Right lobe of liver (tissue), 6 donors: ENCODE measurements at regions not wholly inside any gene's neighbourhood (a gene's known extent, or its start where the extent isn't known, plus 50 kb on each side); places are given as distances from the start of the nearest gene placed in this dataset.

ENCODE experiments used
- ATAC-seq, 4 donors: fragments of 200-7000 bp; cut with Tn5 transposase; one replicate each; pipeline ENCODE4 v1.9.1; 2020; ENCODE audit warnings: mild to moderate bottlenecking in 4 of 4, moderate library complexity in 4 of 4
- DNase-seq, 3 donors: peaks; one replicate each; pipeline ENCODE4 v3.0.0-alpha.2; 2020
- H3K27ac ChIP-seq, 3 donors: fragments of 200-600 bp; one replicate each; pipeline ENCODE4 v1.8.0; 2022
- H3K27me3 ChIP-seq, 2 donors: fragments of 200-600 bp; one replicate each; pipeline ENCODE4 v1.8.0; 2022
- H3K36me3 ChIP-seq, 4 donors: fragments of 200-600 bp; sonication (generic) in 1 of 4; one replicate each; pipeline versions ENCODE4 v1.5.1 to v1.8.0; 2017 to 2022; ENCODE audit warnings: control low read depth in 1 of 4
- H3K4me1 ChIP-seq, 4 donors: fragments of 200-600 bp; sonication (generic) in 1 of 4; one replicate each; pipeline versions ENCODE4 v1.5.1 to v1.8.0; 2017 to 2022; ENCODE audit warnings: control low read depth in 1 of 4
- H3K4me3 ChIP-seq, 3 donors: fragments of 200-600 bp; one replicate each; pipeline ENCODE4 v1.8.0; 2022
- H3K9me3 ChIP-seq, 4 donors: fragments of 200-600 bp; sonication (generic) in 1 of 4; one replicate each; pipeline versions ENCODE4 v1.5.1 to v1.8.0; 2017 to 2022; ENCODE audit warnings: control low read depth in 1 of 4
- POLR2A ChIP-seq: fragments of 450-650 bp; IDR thresholded peaks from one replicate; pipeline ENCODE4 v1.6.1; 2017; ENCODE audit warnings: antibody characterized with exemption, mild to moderate bottlenecking
- WGBS: methylation state at CpG from one replicate; pipeline ENCODE4 v1.1.6; 2018; ENCODE audit warnings: low coverage, low lambda C conversion rate; ENCODE audit not compliant: insufficient coverage; ENCODE audit errors: missing lambda C conversion rate; 5-methylcytosine and 5-hydroxymethylcytosine counted together
- intact Hi-C, 2 donors: fragments of 100-400 bp; cut with DNase I; formaldehyde crosslinking; loops; one replicate each; pipeline versions ENCODE4 v1.11.2 to v1.14.1; 2022
- TF ChIP-seq, protein P1 (sequence below), 4 donors: fragments of 200-600 bp in 3 of 4; fragments of 450-650 bp in 1 of 4; IDR thresholded peaks; one replicate each; pipeline versions ENCODE4 v1.5.1 to v1.8.0; 2016 to 2022; ENCODE audit warnings: antibody characterized with exemption in 4 of 4, mild to moderate bottlenecking in 2 of 4
- donor health status: DM: no; HTN: yes; CAD: no.
- donor health status: DM: no; HTN: no; CAD: no.
- donor health status: DM: no; HTN: no; CAD: no.
- donor health status: DM: no; HTN: yes; CAD: no.
- donor health status: DM: no; HTN: yes; CAD: no.

DNA sequence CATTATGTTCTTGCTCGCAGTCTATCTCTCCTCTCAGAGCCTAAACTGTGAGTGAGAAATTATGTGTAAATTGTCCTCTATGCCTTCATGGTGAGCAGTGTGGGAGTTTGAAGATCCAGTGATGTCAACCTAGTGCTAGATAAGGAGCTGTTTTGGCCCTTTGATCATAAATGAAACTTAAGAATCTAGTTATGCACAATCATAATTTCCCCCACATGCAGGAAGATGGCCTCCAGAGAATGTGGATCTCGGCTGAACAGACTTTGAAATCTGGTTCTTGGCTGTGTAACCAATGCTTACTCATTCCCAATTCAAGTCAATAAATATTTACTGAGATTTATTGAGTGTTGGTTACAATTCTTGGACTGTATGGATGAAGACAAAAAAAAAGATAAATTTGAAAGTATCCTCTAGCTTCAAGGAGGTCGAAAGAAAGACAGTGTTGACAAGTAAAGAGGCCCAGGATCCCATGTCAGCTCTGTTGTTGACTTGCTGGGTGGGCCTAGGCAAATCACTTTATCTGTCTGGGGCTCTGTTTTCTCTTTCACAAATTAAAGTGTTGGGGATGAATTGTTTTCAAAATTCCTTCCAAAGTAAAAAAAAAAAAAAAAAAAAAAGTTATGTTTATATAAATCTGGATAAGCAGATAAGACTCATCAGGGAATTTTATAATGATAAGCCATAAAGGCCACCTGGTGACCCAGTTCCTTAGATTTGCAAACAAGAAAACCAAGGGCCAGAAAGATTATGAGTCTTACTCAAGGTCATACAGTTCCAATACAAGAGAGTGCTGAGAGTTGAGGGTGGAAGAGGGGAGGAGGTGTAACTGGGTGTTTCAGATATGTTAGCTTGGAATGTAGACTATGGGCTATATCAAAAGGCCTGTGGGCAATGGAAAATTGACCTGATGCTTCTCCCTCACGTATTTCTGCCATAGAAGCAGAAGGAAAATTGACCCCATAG is 969.9 kb downstream of the KCNMA1 start:
- ATAC-seq (no peak), DNase-seq (no peak)
- no peaks in the 10 kb centered on the region for H3K36me3 ChIP-seq
- no peaks in the 10 kb centered on the region for H3K4me1 ChIP-seq
- H3K27me3 ChIP-seq = no peaks in the 10 kb centered on the region
- H3K9me3 ChIP-seq = no peaks in the 10 kb centered on the region
- intact Hi-C loops = no loop called here
- 54% methylated on average over 4 of the region's 4 CpGs for WGBS
- H3K27ac ChIP-seq = no peak overlapping the region
- no peak overlapping the region for H3K4me3 ChIP-seq
- TF ChIP-seq, protein P1, sequence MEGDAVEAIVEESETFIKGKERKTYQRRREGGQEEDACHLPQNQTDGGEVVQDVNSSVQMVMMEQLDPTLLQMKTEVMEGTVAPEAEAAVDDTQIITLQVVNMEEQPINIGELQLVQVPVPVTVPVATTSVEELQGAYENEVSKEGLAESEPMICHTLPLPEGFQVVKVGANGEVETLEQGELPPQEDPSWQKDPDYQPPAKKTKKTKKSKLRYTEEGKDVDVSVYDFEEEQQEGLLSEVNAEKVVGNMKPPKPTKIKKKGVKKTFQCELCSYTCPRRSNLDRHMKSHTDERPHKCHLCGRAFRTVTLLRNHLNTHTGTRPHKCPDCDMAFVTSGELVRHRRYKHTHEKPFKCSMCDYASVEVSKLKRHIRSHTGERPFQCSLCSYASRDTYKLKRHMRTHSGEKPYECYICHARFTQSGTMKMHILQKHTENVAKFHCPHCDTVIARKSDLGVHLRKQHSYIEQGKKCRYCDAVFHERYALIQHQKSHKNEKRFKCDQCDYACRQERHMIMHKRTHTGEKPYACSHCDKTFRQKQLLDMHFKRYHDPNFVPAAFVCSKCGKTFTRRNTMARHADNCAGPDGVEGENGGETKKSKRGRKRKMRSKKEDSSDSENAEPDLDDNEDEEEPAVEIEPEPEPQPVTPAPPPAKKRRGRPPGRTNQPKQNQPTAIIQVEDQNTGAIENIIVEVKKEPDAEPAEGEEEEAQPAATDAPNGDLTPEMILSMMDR (IDR thresholded peaks at IDR 0.05) = no peak
- TF ChIP-seq POLR2A = no peak

GRCh38 chr10:76666891-76667290 is 970.7 kb downstream of the KCNMA1 start:
- intact Hi-C loops = no loop called here
- no peaks in the 10 kb centered on the region for H3K27me3 ChIP-seq
- TF ChIP-seq, protein P1 (IDR thresholded peaks at IDR 0.05) = no peak
- no peak for TF ChIP-seq POLR2A
- WGBS = 57% methylated on average over 1 of the region's 1 CpG
- H3K4me3 ChIP-seq = no peak overlapping the region
- H3K27ac ChIP-seq = no peak overlapping the region
- H3K4me1 ChIP-seq = no peaks in the 10 kb centered on the region
- DNase-seq = no peak
- H3K36me3 ChIP-seq = no peaks in the 10 kb centered on the region
- ATAC-seq = no peak
- H3K9me3 ChIP-seq = no peaks in the 10 kb centered on the region

GRCh38 chr10:76665029-76665428 is 972.6 kb downstream of the KCNMA1 start:
- no peak overlapping the region for H3K4me3 ChIP-seq
- 75% methylated on average over 4 of the region's 4 CpGs for WGBS
- no peak for ATAC-seq

GRCh38 chr10:76657337-76658012 is 980.1 kb downstream of the KCNMA1 start:
- no peaks in the 10 kb centered on the region for H3K9me3 ChIP-seq
- intact Hi-C loops = no loop called here
- H3K27ac ChIP-seq = no peak overlapping the region
- ATAC-seq (no peak), DNase-seq (no peak)
- no peaks in the 10 kb centered on the region for H3K4me1 ChIP-seq
- no peaks in the 10 kb centered on the region for H3K27me3 ChIP-seq
- no peak for TF ChIP-seq POLR2A
- TF ChIP-seq, protein P1 (IDR thresholded peaks at IDR 0.05) = no peak
- no peak overlapping the region for H3K4me3 ChIP-seq
- no peaks in the 10 kb centered on the region for H3K36me3 ChIP-seq

More at GRCh38 chr10:76665029-76665428, 972.6 kb downstream of the KCNMA1 start:
- TF ChIP-seq, protein P1 (IDR thresholded peaks at IDR 0.05) = no peak
- TF ChIP-seq POLR2A = no peak
- intact Hi-C loops = no loop called here
- Histone ChIP-seq H3K9me3 (no peaks in the 10 kb centered on the region), H3K27me3 (no peaks in the 10 kb centered on the region), H3K27ac (no peak overlapping the region), H3K4me1 (no peaks in the 10 kb centered on the region), H3K36me3 (no peaks in the 10 kb centered on the region)
- DNase-seq = no peak
